GM21423 (cell line): ENCODE measurements at regions not wholly inside any gene's neighbourhood (a gene's known extent, or its start where the extent isn't known, plus 50 kb on each side); places are given as distances from the start of the nearest gene placed in this dataset.
"Not testable (repeated sequence)": the region's sequence is repeated elsewhere in the genome, so short reads cannot be mapped to it uniquely, and the experiment has no call there.

Experiments used
- ATAC-seq: cut with Tn5 transposase; IDR thresholded peaks from one replicate; pipeline ENCODE4 v1.9.1; 2021; ENCODE audit warnings: mild to moderate bottlenecking, moderate library complexity; ENCODE audit not compliant: unreplicated experiment

GRCh38 chr12:31215518-31216232 is 110.3 kb downstream of the SINHCAF start:
- no peak for ATAC-seq

DNA sequence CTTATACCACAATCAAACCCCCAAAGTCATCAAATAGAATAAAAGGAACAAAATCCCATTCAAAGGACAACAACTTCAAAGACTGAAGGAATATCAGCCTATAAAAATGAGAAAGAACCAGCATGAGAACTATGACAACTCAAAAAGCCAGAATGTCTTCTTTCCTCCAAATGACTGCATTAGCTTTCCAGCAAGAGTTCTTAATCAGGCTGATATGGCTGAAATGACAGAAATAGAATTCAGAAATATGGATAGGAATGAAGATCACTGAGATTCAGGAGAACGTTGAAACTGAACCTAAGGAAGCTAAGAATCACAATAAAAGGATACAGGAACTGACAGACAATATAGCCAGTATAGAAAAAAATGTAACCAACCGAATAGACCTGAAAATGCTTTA is 109.5 kb downstream of the SINHCAF start:
- ATAC-seq: no peak

DNA sequence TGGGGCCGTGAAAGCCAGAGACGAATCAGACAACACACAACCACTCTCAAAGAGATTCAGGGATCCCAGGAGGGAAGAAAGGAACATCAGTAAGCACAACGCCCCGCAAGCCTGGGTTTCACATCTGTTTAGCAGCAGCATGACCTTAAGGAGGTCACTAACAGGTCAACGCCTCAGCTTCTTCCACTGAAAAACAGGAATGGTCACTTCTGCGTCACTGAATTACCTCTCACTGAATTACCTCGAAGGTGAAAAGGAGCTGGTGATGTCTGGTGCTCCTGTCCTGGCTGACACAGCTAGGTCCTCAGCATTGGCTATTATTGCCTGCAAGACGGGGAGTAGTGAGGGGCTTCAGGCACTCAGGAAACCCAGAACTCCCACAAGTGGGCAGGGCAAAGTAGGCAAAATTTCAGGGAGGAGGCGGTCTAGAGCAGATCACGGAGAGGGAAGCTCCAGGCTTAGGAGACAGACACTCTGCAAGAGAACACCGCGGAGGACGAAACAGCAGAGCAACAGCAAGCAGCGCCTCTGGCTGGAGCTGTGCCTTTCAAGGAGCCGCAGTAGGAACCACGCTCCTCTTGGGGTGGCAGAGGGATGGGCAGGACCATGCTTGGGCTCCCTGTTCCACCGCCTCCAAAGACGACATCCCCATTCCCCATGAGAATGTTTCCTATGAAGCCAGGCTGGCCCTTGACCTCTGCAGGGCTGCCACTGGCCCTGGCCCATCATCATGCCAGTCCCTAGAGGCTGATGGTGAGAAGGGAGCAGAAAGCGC is 108.4 kb downstream of the SINHCAF start:
- ATAC-seq: no peak

DNA sequence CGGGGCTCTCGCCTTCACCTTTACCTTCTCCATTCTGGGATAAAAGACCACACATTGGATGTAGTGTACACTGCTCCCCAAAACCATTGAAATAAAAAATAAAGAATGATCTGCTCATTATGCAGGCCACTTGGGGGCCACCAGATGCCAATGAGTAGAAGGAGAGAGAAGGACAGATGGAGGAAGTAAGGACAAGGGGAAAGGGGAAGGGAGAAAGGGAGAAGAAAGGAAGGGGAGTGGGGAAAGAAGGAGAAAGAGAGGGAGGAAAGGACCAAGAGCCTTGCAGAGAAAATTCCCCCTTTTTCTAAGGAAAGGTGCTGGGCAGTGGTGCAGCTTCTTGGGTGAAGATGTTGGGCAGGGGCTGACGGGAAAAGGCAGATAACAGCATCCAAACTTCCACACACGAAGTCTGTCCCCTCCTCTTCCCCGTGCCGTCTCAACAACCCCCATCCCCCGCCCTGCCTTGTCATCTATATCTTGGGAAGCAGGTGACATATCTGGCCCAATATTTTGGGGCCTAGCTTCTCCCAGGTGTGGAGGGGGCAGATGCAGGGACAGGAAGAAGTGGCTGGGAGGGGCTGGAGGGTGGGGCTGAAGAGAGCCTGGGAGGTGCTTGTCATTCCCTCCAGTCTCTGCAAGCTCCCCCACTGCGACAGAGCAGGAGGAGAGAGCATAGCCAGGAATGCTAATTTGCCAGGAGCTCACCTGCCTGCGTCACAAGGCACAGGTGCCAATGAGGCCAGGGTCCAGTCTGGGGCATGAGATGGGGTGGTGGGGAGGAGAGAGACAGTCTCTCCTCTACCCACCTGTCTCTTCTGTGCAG is 107.5 kb downstream of the SINHCAF start:
- ATAC-seq: no peak

DNA sequence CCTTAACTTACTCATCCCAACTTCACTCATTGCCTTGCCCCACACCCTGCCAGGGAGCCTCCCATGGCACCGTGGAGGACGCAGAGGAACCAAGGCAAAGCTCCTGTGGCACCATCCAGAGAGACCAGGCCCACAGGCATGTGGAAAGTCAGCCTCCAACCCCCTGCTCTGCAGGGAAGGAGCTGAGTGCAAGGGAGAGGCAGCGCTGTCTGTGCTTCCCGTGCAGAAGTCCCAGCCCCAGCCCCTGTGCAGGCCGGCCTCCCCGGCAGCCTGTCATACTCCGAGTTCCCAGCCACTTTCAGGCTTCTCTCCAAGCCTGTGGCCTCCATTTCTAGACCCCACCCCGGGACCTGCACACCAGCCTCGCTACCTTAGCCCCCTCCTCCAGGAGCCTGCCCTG is 106.4 kb downstream of the SINHCAF start:
- no peak for ATAC-seq

DNA sequence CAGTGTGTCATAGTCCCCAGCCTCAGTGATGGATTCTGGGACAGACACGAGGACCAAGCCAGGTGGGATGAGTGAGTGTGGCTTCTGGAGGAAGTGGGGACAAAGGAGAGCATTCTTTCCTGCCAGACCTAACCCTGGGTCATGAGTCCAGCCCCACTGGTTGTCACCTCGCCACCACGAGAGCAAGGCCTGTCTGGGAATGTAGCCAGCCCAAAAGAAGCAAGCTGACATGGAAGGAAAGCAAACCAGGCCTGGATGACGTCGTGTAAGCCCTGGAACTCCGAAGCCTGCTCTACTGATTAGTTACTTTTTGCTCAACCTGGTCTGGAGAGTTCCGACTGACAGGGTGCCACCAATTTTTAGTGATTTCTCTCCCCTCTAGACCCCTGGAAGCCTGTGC is 105.9 kb downstream of the SINHCAF start:
- ATAC-seq: no peak

- no peak for ATAC-seq
These were observed 105.1 kb downstream of the SINHCAF start for GRCh38 chr12:31220633-31221550.

DNA sequence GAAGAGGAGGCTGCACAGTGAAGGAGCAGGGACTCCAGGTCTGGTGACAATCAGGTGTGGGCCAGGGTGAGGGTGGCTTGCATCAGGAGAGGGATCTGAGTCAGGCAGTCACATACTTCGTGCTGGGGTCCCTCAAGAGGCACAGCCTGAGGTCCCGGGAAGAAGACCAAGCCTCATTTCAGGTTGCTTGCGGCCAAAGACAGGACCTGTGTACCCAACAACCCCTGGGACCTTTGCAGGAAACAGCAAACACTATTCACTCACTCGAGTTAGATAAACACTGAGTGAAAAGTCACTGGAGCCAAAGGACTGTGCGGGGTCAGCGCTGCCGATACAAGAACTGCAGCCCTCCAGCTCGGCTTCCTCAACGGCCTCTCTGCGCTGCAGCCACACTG is 104.4 kb downstream of the SINHCAF start:
- no peak for ATAC-seq

DNA sequence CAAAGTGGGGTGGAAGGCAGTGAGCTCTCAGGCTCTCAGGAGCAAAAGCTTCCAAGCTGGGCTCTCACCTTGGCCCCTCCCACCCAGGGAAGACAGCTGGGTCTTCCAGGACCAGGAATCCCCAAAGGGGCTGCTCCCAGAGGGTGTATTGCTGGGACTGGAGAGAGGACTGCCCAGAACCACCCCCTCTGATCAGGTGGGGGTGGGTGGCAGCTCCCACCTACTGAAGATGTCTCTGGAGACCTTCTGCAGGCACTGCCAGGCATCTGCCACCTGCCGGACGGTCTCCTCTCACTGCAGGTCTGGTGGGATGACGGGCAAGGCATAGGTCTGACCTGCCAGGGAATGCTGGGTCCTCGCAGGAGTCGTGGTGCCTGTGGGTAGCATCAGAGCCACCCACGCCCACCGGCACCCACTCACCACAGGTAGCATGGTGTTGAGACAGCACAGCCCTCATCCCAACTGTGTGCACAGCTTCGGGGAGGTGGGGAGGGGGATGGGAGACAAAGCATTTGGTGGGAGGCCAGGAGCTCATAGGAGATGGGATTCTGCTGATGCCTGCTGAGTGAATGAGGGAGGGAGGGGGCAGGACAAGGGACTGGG is 103.2 kb downstream of the SINHCAF start:
- ATAC-seq: no peak

DNA sequence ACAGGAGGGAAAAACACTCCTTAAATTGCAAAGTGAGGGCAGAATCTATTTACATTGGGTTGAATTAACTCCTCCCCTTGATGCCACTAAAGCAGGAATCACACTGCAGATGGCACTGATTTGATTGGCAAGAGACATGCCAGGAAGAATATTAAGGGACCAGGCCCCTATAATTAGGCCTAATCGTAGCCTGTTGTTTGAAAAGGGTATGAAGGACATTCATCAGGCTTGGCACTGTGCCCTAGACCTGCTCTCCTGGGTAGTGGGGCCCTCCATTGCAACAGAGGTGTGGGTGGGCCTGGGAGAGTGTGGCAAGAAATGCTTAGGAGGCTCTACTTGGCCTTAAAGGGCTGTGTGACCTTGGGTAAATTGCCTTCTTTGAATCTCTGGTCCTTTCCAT is 102.3 kb downstream of the SINHCAF start:
- not testable (repeated sequence) for ATAC-seq

DNA sequence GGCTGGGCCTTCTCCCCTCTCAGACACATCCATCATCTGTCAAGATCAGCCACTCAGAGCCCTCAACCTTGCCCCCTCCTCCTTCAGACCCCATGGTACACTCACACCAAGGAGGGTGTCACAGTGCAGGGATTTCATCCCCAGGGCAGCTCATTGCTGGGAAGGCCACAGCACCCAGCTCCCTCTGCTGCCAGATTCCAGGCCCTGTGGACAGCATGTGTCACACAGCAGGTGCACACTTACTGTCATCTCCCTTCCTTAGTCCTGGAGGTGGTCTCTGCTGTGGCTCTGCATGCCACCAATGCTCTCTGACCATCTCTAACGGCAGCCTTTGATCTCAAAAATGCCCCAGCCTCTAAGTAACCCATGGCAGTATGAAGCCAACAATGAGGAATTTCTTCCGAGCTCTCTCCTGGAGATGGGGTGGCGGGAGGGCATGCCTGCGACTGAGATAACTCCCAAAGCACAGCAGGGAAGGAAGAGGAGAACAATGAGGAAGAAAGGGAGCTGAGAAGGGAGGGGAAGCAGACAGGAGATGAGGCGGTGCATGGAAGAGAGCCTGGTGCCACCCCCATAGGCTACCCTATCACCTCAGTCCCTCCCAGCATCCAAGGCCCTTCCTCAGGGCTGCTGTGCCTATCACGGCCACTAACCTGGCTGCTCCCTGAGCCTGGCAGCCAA is 101.0 kb downstream of the SINHCAF start:
- ATAC-seq: no peak

DNA sequence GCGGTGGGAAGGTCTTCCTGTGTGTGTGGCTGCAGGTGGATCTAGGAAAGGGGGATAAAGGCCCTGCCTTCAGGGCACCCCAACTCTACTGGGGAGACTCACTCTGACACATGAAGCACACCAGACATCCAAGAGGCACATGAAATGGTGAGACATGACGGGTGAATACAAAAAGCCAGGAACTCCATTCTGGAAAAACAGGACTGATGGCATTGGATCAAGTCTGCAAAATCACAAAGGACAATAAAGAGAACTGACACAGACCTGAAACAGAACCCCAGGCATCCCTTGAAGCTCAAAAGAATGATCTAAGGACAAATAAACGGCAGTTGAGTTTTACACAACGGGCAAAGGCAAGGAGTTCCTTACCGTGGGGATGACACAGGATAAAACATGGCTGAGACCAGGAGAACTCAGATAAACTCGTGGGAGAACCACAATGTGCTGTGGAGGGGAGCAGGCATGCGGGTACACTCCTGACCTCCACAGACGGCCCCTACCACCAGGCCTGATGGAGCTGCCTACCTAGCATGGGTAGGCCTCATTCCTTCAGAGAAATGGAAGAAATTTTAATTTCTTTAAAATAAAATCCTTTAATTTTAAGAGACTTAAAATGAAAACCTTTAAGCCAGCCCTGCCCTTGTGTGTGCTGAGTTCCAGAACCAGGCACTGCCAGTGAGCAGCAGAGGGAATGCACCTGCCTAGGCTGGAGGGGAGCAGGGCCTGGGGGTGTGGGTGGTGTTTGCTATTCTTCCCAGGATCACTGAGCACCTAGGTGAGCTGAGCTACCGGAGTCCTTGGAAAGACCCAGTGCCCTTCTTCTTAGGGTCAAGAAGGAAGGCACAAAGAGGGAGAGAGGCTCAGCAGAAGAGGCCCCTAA is 100.1 kb downstream of the SINHCAF start:
- no peak for ATAC-seq

DNA sequence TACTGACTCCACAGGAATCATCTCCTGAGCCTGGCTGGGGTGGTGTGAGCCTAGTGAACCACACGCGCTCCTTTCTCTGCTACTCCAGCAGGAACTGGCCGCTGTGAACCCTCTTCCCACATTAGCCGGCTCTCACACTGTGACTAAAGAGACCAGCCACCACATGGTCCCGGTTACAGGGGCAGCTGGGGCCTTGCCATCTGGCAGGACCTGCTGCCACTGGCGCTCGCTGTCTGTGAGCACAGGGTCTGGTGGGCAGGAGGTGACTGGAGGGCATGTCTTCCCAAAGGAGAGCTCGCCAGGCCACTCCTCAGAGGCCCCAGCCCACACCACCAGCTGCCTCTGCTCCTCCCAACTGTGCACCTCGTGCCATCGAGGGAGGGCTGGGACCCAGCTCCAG is 99.3 kb downstream of the SINHCAF start:
- no peak for ATAC-seq

GRCh38 chr12:31227401-31227981 is 98.5 kb downstream of the SINHCAF start:
- ATAC-seq: no peak

DNA sequence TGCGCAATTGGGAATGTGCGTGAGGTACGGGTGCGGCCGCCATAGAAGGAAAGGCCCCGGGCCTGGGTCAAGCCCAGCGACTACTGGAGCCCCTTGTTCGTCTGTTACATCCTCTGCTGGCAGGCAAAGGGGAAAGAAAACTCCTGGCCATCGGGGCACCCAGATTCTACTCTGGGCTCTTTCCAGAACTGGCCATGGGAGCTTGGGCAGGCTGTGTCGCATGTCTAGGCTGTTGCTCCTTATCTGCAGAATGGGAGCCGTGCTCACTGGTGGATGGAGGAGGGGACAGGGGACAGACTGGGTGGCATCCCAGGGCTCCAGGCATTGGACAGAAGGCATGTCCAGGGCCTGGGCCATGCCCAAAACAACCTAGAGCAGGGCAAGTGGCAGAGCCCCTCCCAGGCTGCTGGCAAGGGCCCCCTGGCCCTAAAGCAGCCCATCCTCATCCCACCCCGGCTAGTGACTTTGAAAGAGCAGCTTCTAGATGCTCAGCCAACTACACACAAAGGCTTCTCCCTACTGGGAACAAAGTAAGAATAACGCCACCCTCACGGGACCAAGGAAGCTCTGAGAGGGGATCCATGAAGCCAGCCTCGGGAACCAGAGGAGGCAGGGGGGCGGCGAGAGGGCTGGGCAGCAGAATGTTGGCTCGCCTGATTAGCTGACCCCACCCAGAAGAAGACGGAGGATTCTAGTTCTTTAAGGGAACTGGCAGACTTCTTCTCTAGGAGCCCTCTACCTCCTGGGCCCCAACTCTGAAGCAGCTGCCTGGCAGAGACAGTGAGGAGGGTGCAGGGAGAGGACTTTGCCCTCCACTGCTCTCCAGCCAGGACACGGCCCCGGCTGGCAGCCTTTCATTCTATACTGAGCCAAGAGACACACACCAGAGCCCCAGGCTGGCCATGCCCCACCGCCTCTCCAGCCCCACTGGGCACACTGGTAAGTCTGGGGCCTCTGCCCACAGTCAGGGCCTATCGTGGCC is 96.8 kb downstream of the SINHCAF start:
- no peak for ATAC-seq

- ATAC-seq: no peak
These were observed 95.9 kb downstream of the SINHCAF start for GRCh38 chr12:31230004-31230403.
